HG02938 (cell line): ENCODE measurements at regions not wholly inside any gene's neighbourhood (a gene's known extent, or its start where the extent isn't known, plus 50 kb on each side); places are given as distances from the start of the nearest gene placed in this dataset.
"Not testable (repeated sequence)": the region's sequence is repeated elsewhere in the genome, so short reads cannot be mapped to it uniquely, and the experiment has no call there.

Experiments
- ATAC-seq: cut with Tn5 transposase; IDR thresholded peaks from one replicate; pipeline ENCODE4 v1.9.1; 2021; ENCODE audit warnings: mild to moderate bottlenecking, moderate library complexity; ENCODE audit not compliant: unreplicated experiment

GRCh38 chr3:164302622-164303021 lies 775.7 kb downstream of the SI start:
- ATAC-seq = no peak

GRCh38 chr3:164291486-164291885 lies 786.8 kb downstream of the SI start:
- ATAC-seq = not testable (repeated sequence)

GRCh38 chr3:164278550-164278949 lies 799.7 kb downstream of the SI start:
- ATAC-seq = no peak

- no peak for ATAC-seq
Observed at GRCh38 chr3:164267053-164267452, 811.2 kb downstream of the SI start.

GRCh38 chr3:164250923-164251322 lies 827.4 kb downstream of the SI start:
- ATAC-seq = no peak

GRCh38 chr3:164236851-164237250 lies 841.4 kb downstream of the SI start:
- no peak for ATAC-seq

GRCh38 chr3:164235289-164236028 lies 842.8 kb downstream of the SI start:
- no peak for ATAC-seq

GRCh38 chr3:164233951-164234350 lies 844.3 kb downstream of the SI start:
- ATAC-seq = no peak

GRCh38 chr3:164231718-164232117 lies 846.6 kb downstream of the SI start:
- no peak for ATAC-seq

GRCh38 chr3:164230385-164231094 lies 847.8 kb downstream of the SI start:
- no peak for ATAC-seq

- no peak for ATAC-seq
Observed at GRCh38 chr3:164224126-164224525, 854.2 kb downstream of the SI start.

GRCh38 chr3:164222197-164222596 lies 856.1 kb downstream of the SI start:
- ATAC-seq = no peak

- ATAC-seq = no peak
Observed at GRCh38 chr3:164221297-164221696, 857.0 kb downstream of the SI start.

- ATAC-seq = no peak
Observed at GRCh38 chr3:164209363-164209762, 868.9 kb downstream of the SI start.

GRCh38 chr3:164208821-164209220 lies 869.5 kb downstream of the SI start:
- no peak for ATAC-seq

- ATAC-seq = no peak
Observed at GRCh38 chr3:164208048-164208447, 870.2 kb downstream of the SI start.

- no peak for ATAC-seq
Observed at GRCh38 chr3:164200053-164200823, 878.1 kb downstream of the SI start.

- ATAC-seq = no peak
Observed at GRCh38 chr3:164196477-164196876, 881.8 kb downstream of the SI start.

GRCh38 chr3:164194842-164195241 lies 883.5 kb downstream of the SI start:
- no peak for ATAC-seq

- no peak for ATAC-seq
Observed at GRCh38 chr3:164192974-164193373, 885.3 kb downstream of the SI start.

- no peak for ATAC-seq
Observed at GRCh38 chr3:164190566-164190965, 887.7 kb downstream of the SI start.

GRCh38 chr3:164186095-164186494 lies 892.2 kb downstream of the SI start:
- ATAC-seq = no peak
